Activated T-cell treated with anti-CD3 and anti-CD28 coated beads, Interleukin-2, amount 50 U/mL, for 72 hours (primary cell): ENCODE measurements at regions not wholly inside any gene's neighbourhood (a gene's known extent, or its start where the extent isn't known, plus 50 kb on each side); places are given as distances from the start of the nearest gene placed in this dataset.
A peak's percentile ranks its signal among the peaks of the same experiment; 100 is the strongest.
"Not testable (repeated sequence)": the region's sequence is repeated elsewhere in the genome, so short reads cannot be mapped to it uniquely, and the experiment has no call there.

Experiments
- ATAC-seq, 2 donors: fragments of 150-1000 bp; cut with Tn5 transposase; replicated peaks in 1 of 2; 2 replicates each; pipeline ENCODE4 v1.10.0; 2021; ENCODE audit warnings: moderate library complexity in 2 of 2, mild to moderate bottlenecking in 1 of 2
- DNase-seq, 2 donors: peaks; one replicate each; pipeline ENCODE4 v3.0.0; 2021 to 2022; ENCODE audit warnings: mixed read lengths in 1 of 2
- H3K27ac Mint-ChIP-seq: one replicate; pipeline ENCODE4 v1.8.0; 2022; ENCODE audit warnings: mild to moderate bottlenecking, moderate library complexity, mixed read lengths
- H3K27me3 Mint-ChIP-seq: one replicate; pipeline ENCODE4 v1.8.0; 2022; ENCODE audit warnings: low read depth, mixed read lengths
- H3K36me3 Mint-ChIP-seq, 2 donors: one replicate each; pipeline ENCODE4 v1.8.0; 2022; ENCODE audit warnings: mixed read lengths in 2 of 2, mild to moderate bottlenecking in 1 of 2; ENCODE audit not compliant: insufficient read depth in 2 of 2
- H3K4me1 Mint-ChIP-seq: one replicate; pipeline ENCODE4 v1.8.0; 2022; ENCODE audit warnings: low read depth, mixed read lengths
- H3K4me3 Mint-ChIP-seq, 2 donors: one replicate each; pipeline ENCODE4 v1.8.0; 2022; ENCODE audit warnings: mild to moderate bottlenecking in 2 of 2, mixed read lengths in 2 of 2, moderate library complexity in 2 of 2
- H3K9me3 Mint-ChIP-seq, 2 donors: one replicate each; pipeline ENCODE4 v1.8.0; 2022; ENCODE audit warnings: mixed read lengths in 2 of 2

- Mint-ChIP-seq H3K9me3 (no peaks in the 10 kb centered on the region), H3K27ac (no peak overlapping the region), H3K4me1 (peaks cover 6% of the 10 kb centered on the region), H3K36me3 (no peaks in the 10 kb centered on the region), H3K27me3 (peaks cover 19% of the 10 kb centered on the region), H3K4me3 (no peak overlapping the region)
- DNase-seq (no peak), ATAC-seq (no peak)
These were observed 190.1 kb upstream of the ARID1B start for GRCh38 chr6:156587071-156587470.

GRCh38 chr6:156585859-156586258, 191.3 kb upstream of the ARID1B start:
- Mint-ChIP-seq H3K4me3 (no peak overlapping the region), H3K9me3 (no peaks in the 10 kb centered on the region), H3K27ac (no peak overlapping the region), H3K4me1 (peaks cover 6% of the 10 kb centered on the region), H3K36me3 (no peaks in the 10 kb centered on the region), H3K27me3 (peaks cover 14% of the 10 kb centered on the region)
- no peak for ATAC-seq
- no peak for DNase-seq

DNA sequence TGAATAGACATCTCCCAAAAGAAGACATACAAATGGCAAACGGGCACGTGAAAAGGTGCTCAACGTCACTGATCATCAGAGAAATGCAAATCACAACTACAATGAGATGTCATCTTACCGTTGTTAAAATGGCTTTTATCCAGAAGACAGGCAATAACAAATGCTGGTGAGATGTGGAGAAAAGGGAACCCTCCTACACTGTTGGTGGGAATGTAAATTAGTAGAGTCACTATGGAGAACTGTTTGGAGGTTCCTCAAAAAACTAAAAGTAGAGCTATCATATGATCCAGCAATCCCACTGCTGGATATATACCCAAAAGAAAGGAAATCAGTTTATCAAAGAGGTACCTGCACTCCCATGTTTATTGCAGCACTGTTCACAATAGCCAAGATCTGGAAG, 193.1 kb upstream of the ARID1B start:
- H3K9me3 Mint-ChIP-seq, DNase-seq, ATAC-seq, H3K36me3 Mint-ChIP-seq, H3K27ac Mint-ChIP-seq, H3K4me3 Mint-ChIP-seq, H3K4me1 Mint-ChIP-seq: not testable (repeated sequence)
- H3K27me3 Mint-ChIP-seq: peaks cover 14% of the 10 kb centered on the region

DNA sequence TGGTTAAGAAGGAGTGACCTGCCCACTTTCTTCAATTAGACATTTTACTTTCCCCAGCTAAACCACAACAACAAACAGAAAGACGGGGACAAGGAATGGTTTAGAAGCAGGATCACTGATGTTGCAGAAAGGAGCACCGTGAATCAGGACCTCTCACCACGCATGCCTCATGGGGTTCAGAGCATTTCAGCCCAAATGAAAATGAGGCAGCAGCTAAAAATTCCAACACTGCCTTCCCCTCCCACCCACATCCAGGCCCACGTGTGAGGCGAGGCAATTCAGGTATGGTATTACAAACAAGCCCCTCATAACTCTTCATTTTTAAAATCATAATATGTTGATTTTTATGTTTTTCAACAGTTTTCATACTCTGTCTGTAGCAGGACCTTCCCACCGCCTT, 194.1 kb upstream of the ARID1B start:
- H3K36me3 Mint-ChIP-seq: peaks cover 4 to 13% of the 10 kb centered on the region in 2 donors
- DNase-seq: no peak
- H3K27ac Mint-ChIP-seq: no peak overlapping the region
- peaks cover 4 to 8% of the 10 kb centered on the region in 2 donors for H3K9me3 Mint-ChIP-seq
- peaks cover 13% of the 10 kb centered on the region for H3K27me3 Mint-ChIP-seq
- H3K4me3 Mint-ChIP-seq: no peak overlapping the region
- no peak for ATAC-seq
- H3K4me1 Mint-ChIP-seq: peaks cover 6% of the 10 kb centered on the region

DNA sequence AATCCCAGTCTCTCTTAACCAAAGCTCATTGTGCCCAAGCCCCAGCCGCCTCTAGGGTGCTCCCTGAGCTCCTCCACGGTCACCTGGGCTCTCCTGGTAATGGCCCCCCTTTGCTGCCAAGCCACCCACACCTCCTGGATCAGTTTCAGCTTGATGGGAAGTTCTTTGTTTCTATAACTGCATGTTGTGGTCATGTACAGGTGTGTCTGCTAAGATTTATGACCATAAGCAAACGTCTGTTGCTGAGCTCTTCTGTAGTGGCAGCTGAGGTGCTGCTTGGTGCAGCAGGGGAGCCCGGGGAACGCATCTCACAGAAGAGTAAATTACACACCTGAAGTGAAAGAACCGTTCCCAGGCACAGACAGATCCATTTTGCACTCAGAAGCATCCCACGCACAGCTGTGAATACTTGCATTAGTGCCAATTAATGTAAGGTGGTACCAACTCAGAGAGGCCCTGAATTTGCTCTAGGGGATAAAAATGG, 194.6 kb upstream of the ARID1B start:
- peaks cover 8% of the 10 kb centered on the region for H3K27me3 Mint-ChIP-seq
- no peak for ATAC-seq
- H3K36me3 Mint-ChIP-seq: peaks cover 4 to 14% of the 10 kb centered on the region in 2 donors
- DNase-seq: no peak
- peaks cover 4 to 8% of the 10 kb centered on the region in 2 donors for H3K9me3 Mint-ChIP-seq
- H3K27ac Mint-ChIP-seq: no peak overlapping the region
- H3K4me1 Mint-ChIP-seq: peaks cover 6% of the 10 kb centered on the region
- H3K4me3 Mint-ChIP-seq: no peak overlapping the region

- Mint-ChIP-seq H3K27me3 (peaks cover 13% of the 10 kb centered on the region), H3K27ac (no peak overlapping the region), H3K4me3 (no peak overlapping the region), H3K9me3 (peaks cover 13 to 18% of the 10 kb centered on the region in 2 donors), H3K4me1 (no peaks in the 10 kb centered on the region), H3K36me3 (peaks cover 15 to 25% of the 10 kb centered on the region in 2 donors)
- ATAC-seq (no peak), DNase-seq (no peak)
These were observed 197.6 kb upstream of the ARID1B start for GRCh38 chr6:156579564-156579963.

DNA sequence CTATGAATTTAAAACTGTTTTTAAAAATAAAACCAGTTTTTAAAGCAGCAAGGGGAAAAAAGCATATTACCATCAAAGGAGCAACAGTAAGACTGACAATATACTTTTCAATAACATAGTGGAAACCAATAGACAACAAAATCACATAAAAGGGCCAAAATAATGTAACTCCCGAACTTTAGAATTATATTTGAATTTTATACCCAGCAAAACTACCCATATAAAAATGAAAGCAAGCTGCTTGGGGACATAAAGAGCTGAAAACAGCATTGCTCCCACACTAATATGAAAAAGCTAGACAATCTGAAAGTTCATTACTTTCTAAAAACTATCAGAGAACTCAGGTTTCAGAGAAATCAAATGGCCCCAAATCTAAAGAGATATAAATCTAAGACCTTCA, 199.4 kb upstream of the ARID1B start:
- H3K4me3 Mint-ChIP-seq: no peak overlapping the region
- H3K36me3 Mint-ChIP-seq: peaks cover 15 to 25% of the 10 kb centered on the region in 2 donors
- no peak overlapping the region for H3K27ac Mint-ChIP-seq
- DNase-seq (no peak), ATAC-seq (no peak)
- peaks cover 9% of the 10 kb centered on the region for H3K27me3 Mint-ChIP-seq
- H3K9me3 Mint-ChIP-seq: peaks cover 13 to 18% of the 10 kb centered on the region in 2 donors
- no peaks in the 10 kb centered on the region for H3K4me1 Mint-ChIP-seq

- no peaks in the 10 kb centered on the region for H3K4me1 Mint-ChIP-seq
- peaks cover 17% of the 10 kb centered on the region for H3K27me3 Mint-ChIP-seq
- peaks cover 15 to 25% of the 10 kb centered on the region in 2 donors for H3K36me3 Mint-ChIP-seq
- no peak overlapping the region for H3K4me3 Mint-ChIP-seq
- DNase-seq (no peak), ATAC-seq (no peak)
- no peak overlapping the region for H3K27ac Mint-ChIP-seq
- peaks cover 13 to 18% of the 10 kb centered on the region in 2 donors for H3K9me3 Mint-ChIP-seq
These were observed 201.8 kb upstream of the ARID1B start for GRCh38 chr6:156575361-156575760.

DNA sequence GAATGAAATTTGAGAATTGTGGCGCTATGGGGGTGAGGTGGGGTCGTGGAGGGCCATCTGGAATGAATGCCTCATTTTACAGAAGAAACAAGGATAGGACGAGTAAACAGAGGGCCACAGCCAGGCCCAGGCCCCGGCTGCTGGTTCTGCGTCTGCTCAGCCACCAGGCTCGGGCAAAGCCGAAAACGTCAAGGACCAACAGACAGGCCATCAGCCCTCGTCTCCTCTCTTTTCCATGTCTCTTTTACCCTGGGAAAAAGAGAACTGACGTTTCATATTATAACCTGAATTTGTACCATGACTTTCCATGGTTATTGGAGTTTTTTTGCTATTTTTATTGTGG, 212.4 kb upstream of the ARID1B start:
- Mint-ChIP-seq H3K27me3 (peaks cover 16% of the 10 kb centered on the region), H3K36me3 (peaks cover 3 to 6% of the 10 kb centered on the region in 2 donors), H3K4me3 (peak overlapping the region in 1 of 2 donors; percentile 7), H3K9me3 (peaks cover 4 to 5% of the 10 kb centered on the region in 2 donors), H3K27ac (no peak overlapping the region), H3K4me1 (peaks cover 5% of the 10 kb centered on the region)
- DNase-seq: no peak
- ATAC-seq: peak in 1 of 2 donors; percentile 13

GRCh38 chr6:156564127-156564806, 212.9 kb upstream of the ARID1B start:
- peaks cover 3 to 7% of the 10 kb centered on the region in 2 donors for H3K36me3 Mint-ChIP-seq
- peak; percentile 91 to 98 for ATAC-seq
- DNase-seq: peak; percentile 78 to 85
- peak overlapping the region in 1 of 2 donors; percentile 7 for H3K4me3 Mint-ChIP-seq
- peaks cover 5% of the 10 kb centered on the region for H3K4me1 Mint-ChIP-seq
- peaks cover 19% of the 10 kb centered on the region for H3K27me3 Mint-ChIP-seq
- H3K9me3 Mint-ChIP-seq: peaks cover 5 to 7% of the 10 kb centered on the region in 2 donors
- H3K27ac Mint-ChIP-seq: no peak overlapping the region

GRCh38 chr6:156563714-156564113, 213.5 kb upstream of the ARID1B start:
- no peak for ATAC-seq
- Mint-ChIP-seq H3K36me3 (peaks cover 3 to 7% of the 10 kb centered on the region in 2 donors), H3K4me1 (peaks cover 5% of the 10 kb centered on the region), H3K27me3 (peaks cover 17% of the 10 kb centered on the region), H3K4me3 (no peak overlapping the region), H3K9me3 (peaks cover 5 to 7% of the 10 kb centered on the region in 2 donors), H3K27ac (no peak overlapping the region)
- no peak for DNase-seq

GRCh38 chr6:156562636-156563035, 214.5 kb upstream of the ARID1B start:
- no peak for ATAC-seq

DNA sequence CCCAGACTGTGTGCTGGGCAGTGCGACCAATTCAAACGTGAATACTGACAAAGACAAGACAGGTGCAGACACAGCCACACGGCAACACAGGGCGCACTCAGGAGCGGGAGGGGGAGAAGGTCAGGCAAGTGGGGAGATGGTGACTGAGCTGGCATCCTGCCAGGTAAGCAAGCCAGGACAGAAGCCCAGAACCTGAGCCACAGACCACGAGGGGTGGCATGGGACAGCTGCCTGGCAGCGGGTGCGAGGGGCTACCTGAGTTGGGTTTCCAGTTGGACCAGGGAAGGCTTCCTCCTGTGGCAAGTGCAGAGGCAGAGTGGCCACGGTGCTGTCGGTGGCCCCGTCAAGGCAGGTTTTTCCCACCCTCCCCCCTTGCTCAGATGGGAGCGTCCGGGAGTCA, 215.2 kb upstream of the ARID1B start:
- Mint-ChIP-seq H3K36me3 (peaks cover 3 to 7% of the 10 kb centered on the region in 2 donors), H3K27ac (no peak overlapping the region), H3K27me3 (peaks cover 10% of the 10 kb centered on the region), H3K4me1 (peaks cover 5% of the 10 kb centered on the region), H3K9me3 (peaks cover 5 to 7% of the 10 kb centered on the region in 2 donors), H3K4me3 (no peak overlapping the region)
- ATAC-seq (no peak), DNase-seq (no peak)

More at GRCh38 chr6:156562636-156563035, 214.5 kb upstream of the ARID1B start:
- Mint-ChIP-seq H3K4me3 (no peak overlapping the region), H3K27ac (no peak overlapping the region), H3K9me3 (peaks cover 5 to 7% of the 10 kb centered on the region in 2 donors), H3K4me1 (peaks cover 5% of the 10 kb centered on the region), H3K36me3 (peaks cover 3 to 7% of the 10 kb centered on the region in 2 donors), H3K27me3 (peaks cover 10% of the 10 kb centered on the region)
- no peak for DNase-seq

DNA sequence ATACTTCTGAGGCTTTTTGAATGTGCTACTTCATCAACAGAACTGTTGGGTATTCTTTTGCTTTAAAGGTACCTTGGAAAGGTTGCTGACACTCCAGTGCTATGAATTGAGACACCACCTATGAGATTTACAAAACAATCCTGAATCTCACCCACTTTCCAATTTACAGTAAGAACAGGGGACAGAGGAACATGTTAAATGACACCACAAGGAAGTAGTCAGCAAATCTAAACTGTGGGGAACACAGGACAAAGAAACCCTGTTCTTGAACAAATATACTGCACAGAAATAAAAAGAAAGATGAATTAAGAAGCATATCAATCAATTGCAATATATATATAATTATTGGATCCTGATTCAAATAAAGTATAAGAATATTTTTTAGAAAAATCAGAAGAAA, 216.7 kb upstream of the ARID1B start:
- ATAC-seq: no peak
- Mint-ChIP-seq H3K9me3 (peaks cover 5 to 7% of the 10 kb centered on the region in 2 donors), H3K27me3 (peaks cover 10% of the 10 kb centered on the region), H3K27ac (no peak overlapping the region), H3K36me3 (peaks cover 3 to 7% of the 10 kb centered on the region in 2 donors), H3K4me3 (no peak overlapping the region), H3K4me1 (peaks cover 6% of the 10 kb centered on the region)
- no peak for DNase-seq
